ENCODE measurements at regions not wholly inside any gene's neighbourhood (a gene's known extent, or its start where the extent isn't known, plus 50 kb on each side); places are given as distances from the start of the nearest gene placed in this dataset.

DNA sequence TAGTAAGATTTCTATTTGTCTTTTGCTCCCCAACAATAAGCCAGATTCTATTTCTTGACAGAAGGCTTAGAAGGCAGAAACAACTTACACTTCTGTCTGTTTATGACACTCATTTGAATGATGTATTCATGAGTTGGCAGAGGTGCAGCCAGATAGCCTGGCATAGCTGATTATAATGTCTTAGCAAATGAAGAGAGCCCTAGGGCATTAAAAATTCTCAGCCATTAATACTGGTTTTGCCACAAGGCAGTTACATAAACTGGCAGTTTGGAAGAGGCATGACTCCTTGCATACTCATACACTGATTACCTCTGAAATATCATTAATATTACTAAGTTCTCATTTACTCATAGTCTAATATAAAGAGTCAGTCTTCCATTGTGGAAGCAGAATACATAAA is 728.5 kb upstream of the NDST4 start:
- Histone ChIP-seq H3K4me3 (ENCODE audit: low read length) (no peak overlapping the region), H3K9me3 (ENCODE audit: low read length) (no peaks in the 10 kb centered on the region), H3K27ac (ENCODE audit: low read depth, low read length) (no peak overlapping the region), H3K27me3 (ENCODE audit: insufficient read depth, low read length, poor library complexity, severe bottlenecking) (no peaks in the 10 kb centered on the region), H3K36me3 (ENCODE audit: insufficient read depth, low read length) (no peaks in the 10 kb centered on the region), H3K4me1 (ENCODE audit: insufficient read depth, low read length) (no peaks in the 10 kb centered on the region)
- Mint-ChIP-seq H3K4me1 (peaks cover 0 to 2% (median 0%) of the 10 kb centered on the region in 3 donors), H3K27me3 (no peaks in the 10 kb centered on the region), H3K9me3 (peaks cover 3 to 11% (median 8%) of the 10 kb centered on the region in 5 donors), H3K27ac (no peak overlapping the region), H3K36me3 (no peaks in the 10 kb centered on the region), H3K4me3 (no peak overlapping the region)
- ChIA-PET CTCF (no interaction called here), POLR2A (no interaction called here)
- DNase-seq: no peak

- Mint-ChIP-seq H3K27me3 (no peaks in the 10 kb centered on the region), H3K9me3 (peaks cover 8 to 22% (median 15%) of the 10 kb centered on the region in 5 donors), H3K27ac (no peak overlapping the region), H3K4me1 (no peaks in the 10 kb centered on the region), H3K36me3 (no peaks in the 10 kb centered on the region), H3K4me3 (no peak overlapping the region)
- Histone ChIP-seq H3K36me3 (ENCODE audit: insufficient read depth, low read length) (no peaks in the 10 kb centered on the region), H3K9me3 (ENCODE audit: low read length) (no peaks in the 10 kb centered on the region), H3K4me1 (ENCODE audit: insufficient read depth, low read length) (no peaks in the 10 kb centered on the region), H3K4me3 (ENCODE audit: low read length) (no peak overlapping the region), H3K27ac (ENCODE audit: low read depth, low read length) (no peak overlapping the region), H3K27me3 (ENCODE audit: insufficient read depth, low read length, poor library complexity, severe bottlenecking) (no peaks in the 10 kb centered on the region)
- CTCF ChIA-PET: no interaction called here
- POLR2A ChIA-PET: no interaction called here
- no peak for DNase-seq
These were observed 721.0 kb upstream of the NDST4 start for GRCh38 chr4:115834441-115834840.

DNA sequence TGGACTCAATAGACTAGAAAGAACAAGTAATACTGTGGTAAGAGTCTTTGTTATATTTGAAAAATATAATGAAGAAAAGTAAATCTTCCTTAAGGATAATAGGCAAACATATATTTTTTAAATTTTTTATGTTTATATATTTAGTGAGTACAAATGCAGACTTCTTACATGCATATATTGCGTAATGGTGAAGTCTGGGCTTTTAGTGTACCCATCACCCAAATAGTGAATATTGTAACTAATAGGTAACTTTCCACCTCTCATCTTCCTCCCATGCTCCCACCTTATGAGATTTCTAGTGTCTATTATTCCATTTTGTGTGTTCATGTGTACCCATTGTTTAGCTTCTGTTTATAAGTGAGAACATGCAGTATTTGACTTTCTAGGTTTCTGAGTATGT is 711.2 kb upstream of the NDST4 start:
- Histone ChIP-seq H3K9me3 (ENCODE audit: low read length) (no peaks in the 10 kb centered on the region), H3K4me3 (ENCODE audit: low read length) (no peak overlapping the region), H3K27ac (ENCODE audit: low read depth, low read length) (no peak overlapping the region), H3K4me1 (ENCODE audit: insufficient read depth, low read length) (no peaks in the 10 kb centered on the region), H3K27me3 (ENCODE audit: insufficient read depth, low read length, poor library complexity, severe bottlenecking) (no peaks in the 10 kb centered on the region), H3K36me3 (ENCODE audit: insufficient read depth, low read length) (no peaks in the 10 kb centered on the region)
- no peaks in the 10 kb centered on the region for H3K27me3 Mint-ChIP-seq
- ChIA-PET CTCF (no interaction called here), POLR2A (no interaction called here)
- H3K9me3 Mint-ChIP-seq: peaks cover 0 to 30% (median 2%) of the 10 kb centered on the region in 5 donors
- H3K36me3 Mint-ChIP-seq: no peaks in the 10 kb centered on the region
- no peak overlapping the region for H3K4me3 Mint-ChIP-seq
- DNase-seq: no peak
- no peak overlapping the region for H3K27ac Mint-ChIP-seq
- no peaks in the 10 kb centered on the region for H3K4me1 Mint-ChIP-seq

DNA sequence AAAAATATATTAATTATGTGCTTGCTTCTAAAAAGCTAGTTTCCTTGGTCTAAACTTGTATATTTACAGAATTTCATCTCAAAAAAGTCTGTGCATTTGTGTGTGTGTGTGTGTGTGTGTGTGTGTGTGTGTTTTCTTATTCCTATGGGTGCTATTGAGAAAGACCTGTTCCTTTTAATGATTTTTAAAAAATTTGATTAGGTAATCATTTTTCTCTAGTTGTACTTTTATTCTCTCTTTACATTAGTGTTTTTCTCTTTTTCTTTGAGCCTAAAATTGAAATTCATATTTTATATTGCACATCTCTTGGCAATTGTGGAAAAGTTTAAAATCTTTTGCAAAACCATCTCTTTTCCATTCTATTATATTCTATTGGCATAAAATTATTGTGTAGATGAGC is 690.4 kb upstream of the NDST4 start:
- H3K27ac ChIP-seq (ENCODE audit: low read depth, low read length): no peak overlapping the region
- ChIA-PET POLR2A (no interaction called here), CTCF (no interaction called here)
- Mint-ChIP-seq H3K27me3 (no peaks in the 10 kb centered on the region), H3K9me3 (peaks cover 2 to 27% (median 4%) of the 10 kb centered on the region in 5 donors), H3K4me3 (no peak overlapping the region), H3K4me1 (no peaks in the 10 kb centered on the region), H3K27ac (no peak overlapping the region), H3K36me3 (no peaks in the 10 kb centered on the region)
- no peak for DNase-seq
- no peaks in the 10 kb centered on the region for H3K4me1 ChIP-seq (ENCODE audit: insufficient read depth, low read length)
- no peaks in the 10 kb centered on the region for H3K9me3 ChIP-seq (ENCODE audit: low read length)
- H3K27me3 ChIP-seq (ENCODE audit: insufficient read depth, low read length, poor library complexity, severe bottlenecking): no peaks in the 10 kb centered on the region
- no peak overlapping the region for H3K4me3 ChIP-seq (ENCODE audit: low read length)
- no peaks in the 10 kb centered on the region for H3K36me3 ChIP-seq (ENCODE audit: insufficient read depth, low read length)

DNA sequence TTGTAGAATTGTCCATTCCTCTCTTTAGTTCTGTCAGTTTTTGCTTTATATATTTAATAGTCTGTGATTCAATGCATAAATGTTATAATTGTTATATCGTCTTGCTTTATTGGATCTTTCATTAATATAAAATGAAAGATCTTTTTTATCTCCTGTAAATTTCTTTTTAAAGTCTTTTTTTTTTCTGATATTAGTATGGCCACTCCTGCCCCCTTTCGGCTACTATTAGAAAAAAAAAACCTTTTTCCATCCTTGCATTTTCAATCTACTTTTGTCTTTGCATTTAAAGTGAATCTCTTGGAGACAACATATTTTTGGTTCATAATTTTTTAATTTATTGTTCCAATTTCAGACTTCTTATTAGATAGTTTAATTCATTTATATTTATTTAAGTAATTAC is 677.4 kb upstream of the NDST4 start:
- Histone ChIP-seq H3K4me1 (ENCODE audit: insufficient read depth, low read length) (no peaks in the 10 kb centered on the region), H3K27me3 (ENCODE audit: insufficient read depth, low read length, poor library complexity, severe bottlenecking) (no peaks in the 10 kb centered on the region), H3K4me3 (ENCODE audit: low read length) (no peak overlapping the region), H3K27ac (ENCODE audit: low read depth, low read length) (no peak overlapping the region), H3K9me3 (ENCODE audit: low read length) (no peaks in the 10 kb centered on the region), H3K36me3 (ENCODE audit: insufficient read depth, low read length) (no peaks in the 10 kb centered on the region)
- Mint-ChIP-seq H3K36me3 (no peaks in the 10 kb centered on the region), H3K27ac (no peak overlapping the region), H3K4me3 (no peak overlapping the region), H3K27me3 (no peaks in the 10 kb centered on the region), H3K4me1 (no peaks in the 10 kb centered on the region), H3K9me3 (peaks cover 0 to 15% (median 3%) of the 10 kb centered on the region in 5 donors)
- CTCF ChIA-PET: no interaction called here
- no peak for DNase-seq
- POLR2A ChIA-PET: no interaction called here

- no peak for DNase-seq
- CTCF ChIA-PET: no interaction called here
- H3K9me3 ChIP-seq (ENCODE audit: low read length): no peaks in the 10 kb centered on the region
- Mint-ChIP-seq H3K4me1 (peaks cover 0 to 4% (median 0%) of the 10 kb centered on the region in 3 donors), H3K9me3 (peaks cover 0 to 21% (median 0%) of the 10 kb centered on the region in 5 donors), H3K4me3 (peak overlapping the region in 6 of 7 donors; percentile 37 to 67 (median 48)), H3K36me3 (no peaks in the 10 kb centered on the region), H3K27ac (no peak overlapping the region), H3K27me3 (no peaks in the 10 kb centered on the region)
- no peaks in the 10 kb centered on the region for H3K4me1 ChIP-seq (ENCODE audit: insufficient read depth, low read length)
- H3K27ac ChIP-seq (ENCODE audit: low read depth, low read length): no peak overlapping the region
- POLR2A ChIA-PET: no interaction called here
- H3K27me3 ChIP-seq (ENCODE audit: insufficient read depth, low read length, poor library complexity, severe bottlenecking): no peaks in the 10 kb centered on the region
- H3K4me3 ChIP-seq (ENCODE audit: low read length): no peak overlapping the region
- no peaks in the 10 kb centered on the region for H3K36me3 ChIP-seq (ENCODE audit: insufficient read depth, low read length)
These were observed 668.2 kb upstream of the NDST4 start for GRCh38 chr4:115781528-115782146.

DNA sequence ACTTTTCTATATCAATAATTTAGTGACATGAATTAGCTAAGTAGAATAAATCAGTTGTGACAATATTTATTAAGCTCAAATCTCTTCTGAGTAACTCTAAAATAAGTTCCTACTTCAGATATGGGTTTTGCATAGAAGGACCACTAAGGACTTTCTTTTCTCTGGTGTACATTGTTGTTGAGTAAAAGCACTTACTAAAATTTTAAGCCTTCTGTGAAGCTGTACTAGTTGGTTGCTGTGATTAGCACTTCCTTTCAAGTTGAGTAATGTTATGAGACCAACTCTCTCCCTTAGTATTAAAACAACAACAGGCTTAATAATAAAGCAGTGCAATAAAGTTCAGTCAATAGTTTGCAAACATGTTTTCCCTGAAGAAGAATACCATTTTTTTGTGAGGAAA is 667.4 kb upstream of the NDST4 start:
- peaks cover 0 to 4% (median 0%) of the 10 kb centered on the region in 3 donors for H3K4me1 Mint-ChIP-seq
- Histone ChIP-seq H3K27me3 (ENCODE audit: insufficient read depth, low read length, poor library complexity, severe bottlenecking) (no peaks in the 10 kb centered on the region), H3K4me3 (ENCODE audit: low read length) (no peak overlapping the region), H3K27ac (ENCODE audit: low read depth, low read length) (no peak overlapping the region), H3K36me3 (ENCODE audit: insufficient read depth, low read length) (no peaks in the 10 kb centered on the region), H3K4me1 (ENCODE audit: insufficient read depth, low read length) (no peaks in the 10 kb centered on the region), H3K9me3 (ENCODE audit: low read length) (no peaks in the 10 kb centered on the region)
- no peak for DNase-seq
- no peak overlapping the region for H3K27ac Mint-ChIP-seq
- ChIA-PET POLR2A (no interaction called here), CTCF (no interaction called here)
- H3K27me3 Mint-ChIP-seq: no peaks in the 10 kb centered on the region
- peaks cover 0 to 21% (median 0%) of the 10 kb centered on the region in 5 donors for H3K9me3 Mint-ChIP-seq
- H3K4me3 Mint-ChIP-seq: no peak overlapping the region
- H3K36me3 Mint-ChIP-seq: no peaks in the 10 kb centered on the region

DNA sequence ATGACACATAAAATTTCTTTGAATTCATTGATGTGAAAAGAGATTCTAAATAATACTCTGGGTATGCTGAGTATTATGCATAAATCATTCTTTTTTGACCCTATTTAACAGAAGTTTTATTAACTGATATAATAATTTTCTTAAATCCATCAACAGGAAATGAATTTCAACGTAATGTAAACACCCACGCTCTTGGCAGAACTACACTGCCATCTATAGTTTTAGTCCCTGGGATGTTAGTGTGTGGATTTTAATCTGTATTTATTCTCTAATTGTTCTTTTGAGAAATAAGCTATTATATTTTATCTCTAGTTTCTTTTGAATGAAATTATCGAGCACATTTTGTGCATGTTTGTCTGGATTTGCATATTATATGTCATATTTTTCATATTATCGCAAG is 666.8 kb upstream of the NDST4 start:
- H3K27me3 ChIP-seq (ENCODE audit: insufficient read depth, low read length, poor library complexity, severe bottlenecking): no peaks in the 10 kb centered on the region
- ChIA-PET CTCF (no interaction called here), POLR2A (no interaction called here)
- H3K4me3 ChIP-seq (ENCODE audit: low read length): no peak overlapping the region
- Mint-ChIP-seq H3K27me3 (no peaks in the 10 kb centered on the region), H3K36me3 (no peaks in the 10 kb centered on the region), H3K27ac (no peak overlapping the region), H3K4me3 (no peak overlapping the region), H3K9me3 (peaks cover 0 to 19% (median 0%) of the 10 kb centered on the region in 5 donors), H3K4me1 (peaks cover 0 to 4% (median 0%) of the 10 kb centered on the region in 3 donors)
- H3K9me3 ChIP-seq (ENCODE audit: low read length): no peaks in the 10 kb centered on the region
- H3K36me3 ChIP-seq (ENCODE audit: insufficient read depth, low read length): no peaks in the 10 kb centered on the region
- H3K4me1 ChIP-seq (ENCODE audit: insufficient read depth, low read length): no peaks in the 10 kb centered on the region
- no peak for DNase-seq
- no peak overlapping the region for H3K27ac ChIP-seq (ENCODE audit: low read depth, low read length)
